Epidermal melanocyte (primary cell): ENCODE measurements at regions not wholly inside any gene's neighbourhood (a gene's known extent, or its start where the extent isn't known, plus 50 kb on each side); places are given as distances from the start of the nearest gene placed in this dataset.

Source experiments
- DNase-seq: peaks from one replicate; pipeline ENCODE4 v3.0.0; 2011; ENCODE audit warnings: low spot score; ENCODE audit not compliant: insufficient read length

GRCh38 chr4:62271107-62271506, 1071.0 kb downstream of the ADGRL3 start:
- no peak for DNase-seq

- no peak for DNase-seq
Measured at GRCh38 chr4:62269918-62270317, 1069.8 kb downstream of the ADGRL3 start.

GRCh38 chr4:62263454-62263853, 1063.3 kb downstream of the ADGRL3 start:
- DNase-seq, result no peak

- no peak for DNase-seq
Measured at GRCh38 chr4:62262676-62263075, 1062.5 kb downstream of the ADGRL3 start.

GRCh38 chr4:62260254-62260653, 1060.1 kb downstream of the ADGRL3 start:
- DNase-seq, result no peak

- DNase-seq, result no peak
Measured at GRCh38 chr4:62256479-62256878, 1056.4 kb downstream of the ADGRL3 start.

GRCh38 chr4:62252728-62253127, 1052.6 kb downstream of the ADGRL3 start:
- DNase-seq, result no peak

GRCh38 chr4:62250100-62250499, 1050.0 kb downstream of the ADGRL3 start:
- DNase-seq, result no peak

GRCh38 chr4:62243895-62244294, 1043.8 kb downstream of the ADGRL3 start:
- no peak for DNase-seq

GRCh38 chr4:62235911-62236310, 1035.8 kb downstream of the ADGRL3 start:
- no peak for DNase-seq

- DNase-seq, result no peak
Measured at GRCh38 chr4:62232814-62233213, 1032.7 kb downstream of the ADGRL3 start.

GRCh38 chr4:62231994-62232393, 1031.9 kb downstream of the ADGRL3 start:
- DNase-seq, result no peak

GRCh38 chr4:62226082-62226481, 1026.0 kb downstream of the ADGRL3 start:
- no peak for DNase-seq

GRCh38 chr4:62222121-62222520, 1022.0 kb downstream of the ADGRL3 start:
- no peak for DNase-seq

- no peak for DNase-seq
Measured at GRCh38 chr4:62210486-62210885, 1010.4 kb downstream of the ADGRL3 start.

- no peak for DNase-seq
Measured at GRCh38 chr4:62209757-62210485, 1009.8 kb downstream of the ADGRL3 start.

GRCh38 chr4:62208921-62209320, 1008.8 kb downstream of the ADGRL3 start:
- no peak for DNase-seq

- no peak for DNase-seq
Measured at GRCh38 chr4:62204136-62204535, 1004.0 kb downstream of the ADGRL3 start.

GRCh38 chr4:62199291-62199810, 999.2 kb downstream of the ADGRL3 start:
- no peak for DNase-seq

GRCh38 chr4:62196338-62196737, 996.2 kb downstream of the ADGRL3 start:
- DNase-seq, result no peak

GRCh38 chr4:62194342-62194741, 994.2 kb downstream of the ADGRL3 start:
- DNase-seq, result no peak

- DNase-seq, result no peak
Measured at GRCh38 chr4:62193761-62194160, 993.6 kb downstream of the ADGRL3 start.

- DNase-seq, result no peak
Measured at GRCh38 chr4:62191451-62192240, 991.5 kb downstream of the ADGRL3 start.
